Neural crest cell (in vitro differentiated cells): ENCODE measurements at regions not wholly inside any gene's neighbourhood (a gene's known extent, or its start where the extent isn't known, plus 50 kb on each side); places are given as distances from the start of the nearest gene placed in this dataset.

Experiments
- DNase-seq: peaks from one replicate; pipeline ENCODE4 v3.0.0; 2021; ENCODE audit warnings: low read depth, mixed read lengths, low spot score
- H3K27ac Mint-ChIP-seq: one replicate; pipeline ENCODE4 v1.8.0; 2021; ENCODE audit warnings: mild to moderate bottlenecking, mixed read lengths; ENCODE audit not compliant: unreplicated experiment
- H3K27me3 Mint-ChIP-seq: 2 replicates; pipeline ENCODE4 v1.8.0; 2021; ENCODE audit warnings: low read depth, mild to moderate bottlenecking, mixed read lengths
- H3K36me3 Mint-ChIP-seq: 2 replicates; pipeline ENCODE4 v1.8.0; 2021; ENCODE audit warnings: low read depth, mild to moderate bottlenecking, mixed read lengths
- H3K4me1 Mint-ChIP-seq: 2 replicates; pipeline ENCODE4 v1.8.0; 2021; ENCODE audit warnings: mixed read lengths
- H3K4me3 Mint-ChIP-seq: one replicate; pipeline ENCODE4 v1.8.0; 2021; ENCODE audit warnings: mild to moderate bottlenecking, mixed read lengths
- H3K9me3 Mint-ChIP-seq: 2 replicates; pipeline ENCODE4 v1.8.0; 2021; ENCODE audit warnings: mixed read lengths
- CTCF ChIP-seq: fragments of 200-600 bp; sonication (generic); conservative IDR thresholded peaks from 2 replicates; pipeline ENCODE4 v1.5.0; 2021; ENCODE audit warnings: antibody characterized with exemption, mild to moderate bottlenecking

- TF ChIP-seq CTCF, result no peak
- H3K4me3 Mint-ChIP-seq, result no peak overlapping the region
- no peaks in the 10 kb centered on the region for H3K27me3 Mint-ChIP-seq
- no peak for DNase-seq
- no peak overlapping the region for H3K27ac Mint-ChIP-seq
- peaks cover 23% of the 10 kb centered on the region for H3K4me1 Mint-ChIP-seq
- no peaks in the 10 kb centered on the region for H3K9me3 Mint-ChIP-seq
- H3K36me3 Mint-ChIP-seq, result no peaks in the 10 kb centered on the region
Observed at GRCh38 chr10:3339121-3339520, 166.5 kb upstream of the PITRM1 start.

GRCh38 chr10:3337741-3338140, 165.2 kb upstream of the PITRM1 start:
- no peak overlapping the region for H3K27ac Mint-ChIP-seq
- no peaks in the 10 kb centered on the region for H3K36me3 Mint-ChIP-seq
- DNase-seq, result no peak
- no peaks in the 10 kb centered on the region for H3K27me3 Mint-ChIP-seq
- H3K4me1 Mint-ChIP-seq, result peaks cover 30% of the 10 kb centered on the region
- TF ChIP-seq CTCF, result no peak
- H3K9me3 Mint-ChIP-seq, result no peaks in the 10 kb centered on the region
- no peak overlapping the region for H3K4me3 Mint-ChIP-seq

- H3K27ac Mint-ChIP-seq, result no peak overlapping the region
- H3K36me3 Mint-ChIP-seq, result peaks cover 2% of the 10 kb centered on the region
- no peak overlapping the region for H3K4me3 Mint-ChIP-seq
- no peak for DNase-seq
- H3K9me3 Mint-ChIP-seq, result peaks cover 2% of the 10 kb centered on the region
- H3K27me3 Mint-ChIP-seq, result no peaks in the 10 kb centered on the region
- H3K4me1 Mint-ChIP-seq, result peaks cover 32% of the 10 kb centered on the region
- no peak for TF ChIP-seq CTCF
Observed at GRCh38 chr10:3336673-3337293, 164.2 kb upstream of the PITRM1 start.

- no peak for DNase-seq
- Mint-ChIP-seq H3K4me3 (no peak overlapping the region), H3K4me1 (peaks cover 30% of the 10 kb centered on the region), H3K36me3 (peaks cover 2% of the 10 kb centered on the region), H3K27ac (no peak overlapping the region), H3K27me3 (no peaks in the 10 kb centered on the region), H3K9me3 (peaks cover 2% of the 10 kb centered on the region)
- no peak for TF ChIP-seq CTCF
Observed at GRCh38 chr10:3333426-3333825, 160.8 kb upstream of the PITRM1 start.

- peaks cover 36% of the 10 kb centered on the region for H3K4me1 Mint-ChIP-seq
- no peak overlapping the region for H3K4me3 Mint-ChIP-seq
- no peak for TF ChIP-seq CTCF
- peaks cover 2% of the 10 kb centered on the region for H3K9me3 Mint-ChIP-seq
- H3K27ac Mint-ChIP-seq, result no peak overlapping the region
- H3K27me3 Mint-ChIP-seq, result no peaks in the 10 kb centered on the region
- no peak for DNase-seq
- H3K36me3 Mint-ChIP-seq, result peaks cover 2% of the 10 kb centered on the region
Observed at GRCh38 chr10:3331690-3332230, 159.2 kb upstream of the PITRM1 start.
